ENCODE measurements at regions not wholly inside any gene's neighbourhood (a gene's known extent, or its start where the extent isn't known, plus 50 kb on each side); places are given as distances from the start of the nearest gene placed in this dataset.

GRCh38 chr6:92339936-92340640 is 1079.3 kb downstream of the EPHA7 start:
- H3K23ac ChIP-seq (ENCODE audit: insufficient read length), result no peak overlapping the region
- no peak overlapping the region for H2BK12ac ChIP-seq (ENCODE audit: low read depth, low read length)
- H3K56ac ChIP-seq (replicated peaks; ENCODE audit: insufficient read length, low read depth, low read length), result no peak overlapping the region
- POLR2A ChIA-PET (ENCODE audit: partially characterized antibody), result no interaction called here
- H3K27ac ChIP-seq (ENCODE audit: low read depth, low read length), result no peak overlapping the region
- no peaks in the 10 kb centered on the region for H3K4me1 ChIP-seq (replicated peaks in 1 of 4; ENCODE audit: control insufficient read depth in 3 of 4, insufficient read depth in 4 of 4, low read length in 3 of 4)
- no peak overlapping the region for H3K9ac ChIP-seq (replicated peaks in 1 of 4; ENCODE audit: extremely low read depth in 1 of 4, low read depth in 3 of 4, low read length in 3 of 4)
- CTCF ChIA-PET (ENCODE audit: partially characterized antibody), result no interaction called here
- no peaks in the 10 kb centered on the region for H3K79me1 ChIP-seq (ENCODE audit: low read depth, low read length)
- no peak overlapping the region for H4K5ac ChIP-seq (ENCODE audit: insufficient read length, low read depth, low read length)
- no peak for FAIRE-seq
- no peak overlapping the region for H4K8ac ChIP-seq (ENCODE audit: extremely low read depth, insufficient read depth, low read length)
- no peak overlapping the region for H3K4ac ChIP-seq (replicated peaks; ENCODE audit: insufficient read length, low read depth, low read length)
- no peaks in the 10 kb centered on the region for H3K23me2 ChIP-seq (ENCODE audit: low read depth, low read length)
- H2AK5ac ChIP-seq (ENCODE audit: low read depth, low read length), result no peak overlapping the region
- no peak overlapping the region for H3K14ac ChIP-seq (ENCODE audit: insufficient read length)
- H2BK15ac ChIP-seq (ENCODE audit: low read length), result no peak overlapping the region
- no peaks in the 10 kb centered on the region for H3K27me3 ChIP-seq (replicated peaks in 1 of 4; ENCODE audit: control insufficient read depth in 3 of 4, extremely low read depth in 1 of 4, insufficient read depth in 3 of 4, low read length in 3 of 4)
- DNase-seq (ENCODE audit: low read depth in 1 of 2, low spot score in 2 of 2), result no peak
- TF ChIP-seq FOSL1 (IDR thresholded peaks at IDR 0.05; ENCODE audit: insufficient read depth, low read depth, low read length), result no peak
- TF ChIP-seq CEBPB (IDR thresholded peaks at IDR 0.05; ENCODE audit: low read depth, low read length), result no peak
- TF ChIP-seq RFX5 (IDR thresholded peaks at IDR 0.05; ENCODE audit: borderline replicate concordance, low read depth, low read length), result no peak
- no peaks in the 10 kb centered on the region for H3K79me2 ChIP-seq (ENCODE audit: control insufficient read depth in 1 of 2, insufficient read depth in 2 of 2, low read length in 2 of 2)
- no peaks in the 10 kb centered on the region for H3K9me3 ChIP-seq (ENCODE audit: insufficient read depth in 2 of 2, low read depth in 1 of 2, low read length in 1 of 2)
- no peak overlapping the region for H2BK5ac ChIP-seq (ENCODE audit: low read depth, low read length)
- H3K4me2 ChIP-seq (ENCODE audit: insufficient read depth in 1 of 2, low read depth in 2 of 2, low read length in 2 of 2), result no peak overlapping the region
- H2BK120ac ChIP-seq (replicated peaks; ENCODE audit: low read depth, low read length), result no peak overlapping the region
- H3K18ac ChIP-seq (ENCODE audit: extremely low read depth, low read length), result no peak overlapping the region
- 89% methylated on average over 4 of the region's 4 CpGs; no CpG with 5 or more reads in 1 of the 2 experiments for WGBS, 2 experiments (ENCODE audit: extremely low coverage in 1 of 2, insufficient coverage in 1 of 2, insufficient read length in 1 of 2, insufficient replicate concordance in 2 of 2, low coverage in 1 of 2, low lambda C conversion rate in 2 of 2, missing lambda C conversion rate in 1 of 2)
- H3K4me3 ChIP-seq (ENCODE audit: extremely low read depth in 1 of 4, insufficient read depth in 2 of 4, low read depth in 3 of 4, low read length in 4 of 4), result no peak overlapping the region
- no peak overlapping the region for H4K91ac ChIP-seq (replicated peaks; ENCODE audit: insufficient read length, low read length)
- H2BK20ac ChIP-seq (ENCODE audit: low read length), result no peak overlapping the region
- no peaks in the 10 kb centered on the region for H3K36me3 ChIP-seq (ENCODE audit: control insufficient read depth in 2 of 4, insufficient read depth in 4 of 4, low read length in 3 of 4)
- no peak overlapping the region for H2AFZ ChIP-seq (ENCODE audit: low read length)
- no peaks in the 10 kb centered on the region for H4K20me1 ChIP-seq (replicated peaks in 1 of 2; ENCODE audit: control insufficient read depth in 1 of 2, insufficient read depth in 2 of 2, low read length in 2 of 2)

Data from H1 (cell line).